H1 (cell line): ENCODE measurements at regions not wholly inside any gene's neighbourhood (a gene's known extent, or its start where the extent isn't known, plus 50 kb on each side); places are given as distances from the start of the nearest gene placed in this dataset.

Experiments used
- CEBPB ChIP-seq: IDR thresholded peaks from 2 replicates; pipeline ENCODE4 v1.6.1; 2012; ENCODE audit warnings: low read depth, low read length
- EP300 ChIP-seq, 2 experiments: IDR thresholded peaks; 1 replicate in 1 of 2; 2 replicates in 1 of 2; pipeline ENCODE4 v1.6.1; 2011 to 2012; ENCODE audit warnings: low read depth in 2 of 2, low read length in 2 of 2, mild to moderate bottlenecking in 2 of 2, borderline replicate concordance in 1 of 2, inconsistent platforms in 1 of 2, moderate library complexity in 1 of 2
- HDAC6 ChIP-seq: IDR thresholded peaks from one replicate; pipeline ENCODE4 v1.7.1; 2012; ENCODE audit warnings: low read depth, mild to moderate bottlenecking, inconsistent platforms, low read length, moderate library complexity
- RNF2 ChIP-seq: fragments of 200-900, 300-1000 bp; sonication (generic); IDR thresholded peaks from 2 replicates; pipeline ENCODE4 v1.7.1; 2016; ENCODE audit warnings: borderline replicate concordance, low read depth, mild to moderate bottlenecking, antibody characterized with exemption, low read length; ENCODE audit not compliant: poor library complexity, severe bottlenecking; ENCODE audit errors: missing control alignments
- TF ChIP-seq, protein P1 (sequence below): IDR thresholded peaks from 2 replicates; pipeline ENCODE4 v1.6.1; 2012; ENCODE audit warnings: inconsistent platforms

- TF ChIP-seq EP300 (IDR thresholded peaks at IDR 0.05; ENCODE audit: borderline replicate concordance in 1 of 2, low read depth in 2 of 2, low read length in 2 of 2) (no peak), CEBPB (no peak), HDAC6 (no peak), RNF2 (no peak)
- TF ChIP-seq, protein P1, sequence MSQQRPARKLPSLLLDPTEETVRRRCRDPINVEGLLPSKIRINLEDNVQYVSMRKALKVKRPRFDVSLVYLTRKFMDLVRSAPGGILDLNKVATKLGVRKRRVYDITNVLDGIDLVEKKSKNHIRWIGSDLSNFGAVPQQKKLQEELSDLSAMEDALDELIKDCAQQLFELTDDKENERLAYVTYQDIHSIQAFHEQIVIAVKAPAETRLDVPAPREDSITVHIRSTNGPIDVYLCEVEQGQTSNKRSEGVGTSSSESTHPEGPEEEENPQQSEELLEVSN, result no peak
Observed at GRCh38 chr18:10036479-10036878, 122.7 kb downstream of the VAPA start (continued).
